ENCODE measurements at regions not wholly inside any gene's neighbourhood (a gene's known extent, or its start where the extent isn't known, plus 50 kb on each side); places are given as distances from the start of the nearest gene placed in this dataset.

DNA sequence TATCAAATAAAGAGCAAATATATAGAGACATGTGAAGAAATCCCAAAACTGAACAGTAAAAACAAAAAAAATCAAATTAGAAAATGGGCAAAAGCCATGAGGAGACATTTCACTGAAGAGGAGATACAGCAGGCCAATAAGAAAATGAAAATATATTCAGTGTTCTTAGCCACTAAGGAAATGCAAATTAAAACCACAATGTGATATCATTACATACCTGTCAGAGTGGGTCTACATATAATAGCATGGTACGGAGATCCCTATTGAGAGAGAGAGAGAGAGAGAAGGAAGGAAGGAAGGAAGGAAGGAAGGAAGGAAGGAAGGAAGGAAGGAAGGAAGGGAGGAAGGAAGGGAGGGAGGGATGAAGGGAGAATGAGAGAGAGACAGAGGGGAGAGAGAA is 707.0 kb upstream of the ACTRT1 start:
- Histone ChIP-seq H2AFZ (replicated peaks) (no peak overlapping the region), H3K4me2 (no peak overlapping the region), H3K4me1 (no peaks in the 10 kb centered on the region), H3K79me2 (ENCODE audit: low read depth) (no peaks in the 10 kb centered on the region), H3K4me3 (no peak overlapping the region), H3K27ac (no peak overlapping the region), H4K20me1 (ENCODE audit: low read depth) (no peaks in the 10 kb centered on the region), H3K27me3 (no peaks in the 10 kb centered on the region), H3F3A (ENCODE audit: low read depth) (no peaks in the 10 kb centered on the region), H3K9ac (no peak overlapping the region), H3K9me3 (ENCODE audit: low read depth) (no peaks in the 10 kb centered on the region), H3K36me3 (no peaks in the 10 kb centered on the region)
- no peak overlapping the region for H3K4me3 Mint-ChIP-seq
- H3K36me3 Mint-ChIP-seq = no peaks in the 10 kb centered on the region
- H3K27ac Mint-ChIP-seq = no peak overlapping the region
- H3K9me3 Mint-ChIP-seq = no peaks in the 10 kb centered on the region
- TF ChIP-seq EZH2phosphoT487 (IDR thresholded peaks at IDR 0.05) (no peak), EZH2 (IDR thresholded peaks at IDR 0.05) (no peak)
- TF ChIP-seq, protein P1, sequence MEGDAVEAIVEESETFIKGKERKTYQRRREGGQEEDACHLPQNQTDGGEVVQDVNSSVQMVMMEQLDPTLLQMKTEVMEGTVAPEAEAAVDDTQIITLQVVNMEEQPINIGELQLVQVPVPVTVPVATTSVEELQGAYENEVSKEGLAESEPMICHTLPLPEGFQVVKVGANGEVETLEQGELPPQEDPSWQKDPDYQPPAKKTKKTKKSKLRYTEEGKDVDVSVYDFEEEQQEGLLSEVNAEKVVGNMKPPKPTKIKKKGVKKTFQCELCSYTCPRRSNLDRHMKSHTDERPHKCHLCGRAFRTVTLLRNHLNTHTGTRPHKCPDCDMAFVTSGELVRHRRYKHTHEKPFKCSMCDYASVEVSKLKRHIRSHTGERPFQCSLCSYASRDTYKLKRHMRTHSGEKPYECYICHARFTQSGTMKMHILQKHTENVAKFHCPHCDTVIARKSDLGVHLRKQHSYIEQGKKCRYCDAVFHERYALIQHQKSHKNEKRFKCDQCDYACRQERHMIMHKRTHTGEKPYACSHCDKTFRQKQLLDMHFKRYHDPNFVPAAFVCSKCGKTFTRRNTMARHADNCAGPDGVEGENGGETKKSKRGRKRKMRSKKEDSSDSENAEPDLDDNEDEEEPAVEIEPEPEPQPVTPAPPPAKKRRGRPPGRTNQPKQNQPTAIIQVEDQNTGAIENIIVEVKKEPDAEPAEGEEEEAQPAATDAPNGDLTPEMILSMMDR (IDR thresholded peaks at IDR 0.05) = no peak
- no peaks in the 10 kb centered on the region for H3K27me3 Mint-ChIP-seq (ENCODE audit: insufficient read depth, low read depth)
- DNase-seq (ENCODE audit: low spot score) = no peak
- no peaks in the 10 kb centered on the region for H3K4me1 Mint-ChIP-seq

DNA sequence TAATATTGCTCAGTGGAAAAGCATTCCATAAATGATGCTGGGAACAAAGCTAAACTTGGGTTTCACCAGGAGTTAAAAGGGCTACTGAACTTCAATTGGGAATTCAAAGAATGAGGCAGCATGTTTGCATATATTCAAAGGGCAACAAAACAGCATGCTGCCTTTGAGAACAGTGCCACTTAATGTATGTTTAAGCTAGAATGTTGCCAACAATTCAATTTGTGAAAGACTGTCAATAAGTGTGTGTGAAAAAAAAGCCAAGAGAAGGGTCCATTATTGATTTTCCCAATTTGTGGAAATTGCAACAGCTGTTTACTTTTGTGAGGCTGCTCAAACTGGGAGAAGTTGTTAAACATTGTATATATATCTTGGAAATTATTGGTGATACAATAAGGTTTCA is 701.9 kb upstream of the ACTRT1 start:
- Mint-ChIP-seq H3K4me1 (no peaks in the 10 kb centered on the region), H3K27me3 (ENCODE audit: insufficient read depth, low read depth) (peaks cover 5% of the 10 kb centered on the region), H3K27ac (no peak overlapping the region), H3K9me3 (no peaks in the 10 kb centered on the region), H3K4me3 (no peak overlapping the region), H3K36me3 (no peaks in the 10 kb centered on the region)
- Histone ChIP-seq H2AFZ (replicated peaks) (no peak overlapping the region), H3K27me3 (no peaks in the 10 kb centered on the region), H3K9ac (no peak overlapping the region), H3K36me3 (no peaks in the 10 kb centered on the region), H3K4me3 (no peak overlapping the region), H3K4me1 (no peaks in the 10 kb centered on the region), H3F3A (ENCODE audit: low read depth) (no peaks in the 10 kb centered on the region), H3K27ac (no peak overlapping the region), H3K4me2 (no peak overlapping the region), H3K79me2 (ENCODE audit: low read depth) (no peaks in the 10 kb centered on the region), H3K9me3 (ENCODE audit: low read depth) (peaks cover 6% of the 10 kb centered on the region), H4K20me1 (ENCODE audit: low read depth) (no peaks in the 10 kb centered on the region)
- DNase-seq (ENCODE audit: low spot score) = no peak
- TF ChIP-seq, protein P1 (IDR thresholded peaks at IDR 0.05) = no peak
- TF ChIP-seq EZH2phosphoT487 (IDR thresholded peaks at IDR 0.05) (no peak), EZH2 (IDR thresholded peaks at IDR 0.05) (no peak)

DNA sequence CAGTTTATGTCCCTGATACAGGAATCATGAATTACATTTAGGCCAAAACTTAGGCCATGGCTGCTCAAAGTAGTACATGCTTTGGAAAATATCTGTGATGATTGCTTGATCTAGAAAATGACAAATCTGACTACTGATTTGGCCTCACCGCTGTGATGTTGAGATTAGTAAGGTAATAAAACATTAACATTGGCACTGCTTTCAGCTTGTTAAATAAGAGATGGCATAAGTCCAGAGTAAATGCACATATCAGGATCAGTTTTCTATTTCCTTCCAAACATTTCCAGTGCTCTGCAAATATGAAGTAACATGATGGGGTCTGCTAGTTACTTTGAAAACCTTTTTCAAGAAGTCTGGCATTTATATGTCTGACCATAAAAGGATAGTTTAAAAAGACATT is 687.3 kb upstream of the ACTRT1 start:
- Mint-ChIP-seq H3K4me3 (no peak overlapping the region), H3K4me1 (no peaks in the 10 kb centered on the region), H3K36me3 (no peaks in the 10 kb centered on the region), H3K9me3 (peaks cover 4% of the 10 kb centered on the region), H3K27ac (no peak overlapping the region), H3K27me3 (ENCODE audit: insufficient read depth, low read depth) (no peaks in the 10 kb centered on the region)
- no peak for DNase-seq (ENCODE audit: low spot score)
- Histone ChIP-seq H4K20me1 (ENCODE audit: low read depth) (no peaks in the 10 kb centered on the region), H3K4me2 (no peak overlapping the region), H3K4me1 (no peaks in the 10 kb centered on the region), H2AFZ (replicated peaks) (no peak overlapping the region), H3K9ac (no peak overlapping the region), H3F3A (ENCODE audit: low read depth) (no peaks in the 10 kb centered on the region), H3K27ac (no peak overlapping the region), H3K36me3 (no peaks in the 10 kb centered on the region), H3K9me3 (ENCODE audit: low read depth) (no peaks in the 10 kb centered on the region), H3K27me3 (no peaks in the 10 kb centered on the region), H3K79me2 (ENCODE audit: low read depth) (no peaks in the 10 kb centered on the region), H3K4me3 (no peak overlapping the region)
- TF ChIP-seq, protein P1 (IDR thresholded peaks at IDR 0.05) = no peak
- TF ChIP-seq EZH2 (IDR thresholded peaks at IDR 0.05) (no peak), EZH2phosphoT487 (IDR thresholded peaks at IDR 0.05) (no peak)

DNA sequence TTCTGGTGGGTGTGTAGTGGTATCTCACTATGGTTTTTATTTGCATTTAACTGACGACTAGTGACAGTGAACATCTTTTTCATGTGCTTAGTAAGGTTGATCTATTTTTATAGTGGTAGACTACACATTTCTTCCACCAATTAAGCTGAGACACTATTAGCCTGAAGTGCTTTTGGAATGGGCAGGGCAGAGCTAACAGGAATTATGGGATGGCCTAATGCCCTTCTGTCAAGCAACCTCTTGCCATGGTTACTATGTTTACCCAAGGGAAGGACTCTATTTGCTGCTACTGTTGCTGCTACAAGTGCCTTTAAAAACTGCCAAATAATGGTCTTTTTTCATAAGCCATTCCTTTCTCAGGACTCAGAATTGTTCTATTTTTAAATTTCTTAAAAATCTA is 676.7 kb upstream of the ACTRT1 start:
- H3K4me3 Mint-ChIP-seq = no peak overlapping the region
- H3K27me3 Mint-ChIP-seq (ENCODE audit: insufficient read depth, low read depth) = no peaks in the 10 kb centered on the region
- Histone ChIP-seq H3K36me3 (no peaks in the 10 kb centered on the region), H3K27ac (no peak overlapping the region), H3K27me3 (no peaks in the 10 kb centered on the region), H3K4me1 (no peaks in the 10 kb centered on the region), H4K20me1 (ENCODE audit: low read depth) (no peaks in the 10 kb centered on the region), H3K9me3 (ENCODE audit: low read depth) (peaks cover 5% of the 10 kb centered on the region), H2AFZ (replicated peaks) (no peak overlapping the region), H3K4me3 (no peak overlapping the region), H3K4me2 (no peak overlapping the region), H3K79me2 (ENCODE audit: low read depth) (no peaks in the 10 kb centered on the region), H3F3A (ENCODE audit: low read depth) (no peaks in the 10 kb centered on the region), H3K9ac (no peak overlapping the region)
- H3K4me1 Mint-ChIP-seq = no peaks in the 10 kb centered on the region
- TF ChIP-seq, protein P1 (IDR thresholded peaks at IDR 0.05) = no peak
- TF ChIP-seq EZH2phosphoT487 (IDR thresholded peaks at IDR 0.05) = no peak
- no peak for TF ChIP-seq EZH2 (IDR thresholded peaks at IDR 0.05)
- DNase-seq (ENCODE audit: low spot score) = no peak
- no peak overlapping the region for H3K27ac Mint-ChIP-seq
- peaks cover 7% of the 10 kb centered on the region for H3K9me3 Mint-ChIP-seq
- no peaks in the 10 kb centered on the region for H3K36me3 Mint-ChIP-seq
